GM18951 (cell line): ENCODE measurements at regions not wholly inside any gene's neighbourhood (a gene's known extent, or its start where the extent isn't known, plus 50 kb on each side); places are given as distances from the start of the nearest gene placed in this dataset.

Experiments
- POLR2A ChIP-seq: IDR thresholded peaks from 4 replicates; pipeline ENCODE4 v1.6.1; 2011; ENCODE audit warnings: mild to moderate bottlenecking; ENCODE audit not compliant: insufficient read length, insufficient read depth; ENCODE audit errors: extremely low read depth
- in situ Hi-C: fragments of 300-500 bp; cut with MboI; formaldehyde crosslinking; loops from one replicate; pipeline ENCODE4 v1.12.0; 2022; ENCODE audit warnings: low sequenced_read_pairs, mixed read lengths, inconsistent platforms; ENCODE audit not compliant: unreplicated experiment

DNA sequence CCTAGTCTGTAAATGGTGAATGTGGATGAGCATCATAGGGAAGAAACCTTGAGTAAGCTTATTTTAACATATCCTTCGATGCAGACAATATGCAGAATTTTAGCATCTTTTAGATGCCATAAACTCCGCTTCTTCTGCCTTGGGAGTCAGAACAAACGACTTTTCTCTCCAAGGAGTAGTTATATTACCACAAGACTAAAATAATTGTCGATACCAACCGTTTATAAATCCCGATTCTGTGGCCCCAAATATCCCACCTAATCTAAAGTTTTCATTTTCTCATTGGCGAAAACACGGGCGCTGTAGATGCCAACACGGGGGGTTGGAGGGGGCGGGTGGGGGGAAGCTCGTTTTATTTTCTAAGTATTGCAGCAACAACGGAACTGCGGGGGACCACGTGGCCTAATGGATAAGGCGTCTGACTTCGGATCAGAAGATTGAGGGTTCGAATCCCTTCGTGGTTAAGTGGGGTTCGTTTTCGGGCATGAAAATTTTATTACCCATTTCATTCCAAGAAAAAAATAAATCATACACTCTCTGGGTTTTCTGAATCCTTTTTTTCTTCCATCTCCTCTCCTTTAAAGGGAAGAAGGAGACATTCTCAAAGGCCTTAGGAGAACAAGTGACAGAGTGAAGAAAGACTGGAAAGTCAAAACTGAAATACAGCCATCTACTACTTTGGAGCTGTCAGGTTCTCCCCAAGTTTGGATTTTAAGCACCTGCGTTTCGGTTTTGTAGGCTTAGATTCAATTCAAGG, 65.5 kb upstream of the BTN3A2 start:
- in situ Hi-C loops = no loop called here
- no peak for TF ChIP-seq POLR2A

GRCh38 chr6:26300043-26300331, 65.0 kb upstream of the BTN3A2 start:
- no peak for TF ChIP-seq POLR2A
- in situ Hi-C loops = no loop called here

DNA sequence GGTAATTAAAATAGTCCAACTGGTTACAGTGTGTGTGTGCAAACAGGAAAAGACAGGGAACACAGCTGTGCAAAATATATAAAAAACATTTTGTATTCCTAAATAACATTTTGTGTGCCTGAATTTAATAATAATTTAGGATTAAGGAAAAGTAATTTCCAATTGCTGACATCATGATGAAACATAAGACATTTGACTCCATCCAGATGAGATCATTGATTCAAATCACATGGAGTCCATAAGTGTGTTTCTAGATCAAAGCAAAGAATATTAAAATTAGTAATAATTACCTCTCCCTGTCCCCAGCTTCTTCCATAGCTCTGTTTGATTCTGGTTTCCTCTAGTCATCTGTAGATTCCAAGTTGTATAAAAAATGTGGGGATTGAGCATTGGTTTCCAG, 64.6 kb upstream of the BTN3A2 start:
- no peak for TF ChIP-seq POLR2A
- in situ Hi-C loops = no loop called here

DNA sequence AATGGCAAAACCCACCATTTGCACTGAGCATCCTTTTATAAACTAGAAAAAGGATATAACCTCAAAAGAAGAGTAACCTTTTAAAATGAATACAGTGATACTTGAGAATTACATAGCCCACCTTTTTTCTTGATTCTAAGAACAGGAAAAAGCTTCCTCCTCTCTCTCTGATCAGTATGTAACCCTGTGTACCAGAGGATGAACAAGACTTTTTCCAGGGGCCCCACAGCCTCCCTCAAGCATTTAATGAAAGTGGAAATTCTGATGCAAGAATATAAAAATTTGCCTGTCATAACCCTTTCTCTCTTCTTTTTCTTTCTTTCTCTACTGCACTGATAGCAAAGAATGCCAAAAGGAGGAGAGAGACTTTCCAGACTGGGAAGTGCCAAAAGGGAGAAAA, 64.2 kb upstream of the BTN3A2 start:
- no peak for TF ChIP-seq POLR2A
- in situ Hi-C loops = no loop called here

GRCh38 chr6:26301638-26302037, 63.4 kb upstream of the BTN3A2 start:
- in situ Hi-C loops = no loop called here
- TF ChIP-seq POLR2A = no peak

DNA sequence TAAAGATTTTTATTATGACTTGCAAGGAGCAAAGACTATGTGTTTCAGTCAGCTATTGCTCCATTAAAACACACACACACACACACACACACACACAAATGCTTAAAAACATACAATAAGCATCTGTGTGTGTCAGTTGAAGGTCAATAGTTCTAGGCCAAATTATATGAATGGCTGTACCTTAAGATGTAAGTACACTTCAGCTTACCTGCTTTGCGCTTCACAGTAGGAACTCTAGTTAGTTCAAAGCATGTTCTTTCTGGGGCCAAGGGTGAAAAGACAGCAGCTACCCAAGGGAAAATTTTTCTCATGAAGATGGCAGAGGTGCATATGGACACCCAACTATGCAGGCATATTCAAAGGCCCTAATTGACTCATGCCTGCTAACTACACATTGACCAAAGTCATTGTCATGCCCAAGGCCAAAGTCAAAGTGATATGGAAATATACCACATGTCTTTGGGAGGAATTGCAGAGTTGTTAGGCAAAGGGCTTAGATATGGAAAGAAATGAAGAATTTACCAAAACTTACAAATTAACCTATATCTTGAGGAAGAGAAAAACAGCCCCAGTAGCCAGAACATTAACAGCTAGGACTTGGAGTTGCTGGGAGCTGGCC, 61.9 kb upstream of the BTN3A2 start:
- no peak for TF ChIP-seq POLR2A
- in situ Hi-C loops = no loop called here

- in situ Hi-C loops = no loop called here
Measured at GRCh38 chr6:26304213-26304796, 60.7 kb upstream of the BTN3A2 start.

GRCh38 chr6:26304797-26305640, 60.0 kb upstream of the BTN3A2 start:
- in situ Hi-C loops = no loop called here

More at GRCh38 chr6:26304213-26304796, 60.7 kb upstream of the BTN3A2 start:
- no peak for TF ChIP-seq POLR2A

DNA sequence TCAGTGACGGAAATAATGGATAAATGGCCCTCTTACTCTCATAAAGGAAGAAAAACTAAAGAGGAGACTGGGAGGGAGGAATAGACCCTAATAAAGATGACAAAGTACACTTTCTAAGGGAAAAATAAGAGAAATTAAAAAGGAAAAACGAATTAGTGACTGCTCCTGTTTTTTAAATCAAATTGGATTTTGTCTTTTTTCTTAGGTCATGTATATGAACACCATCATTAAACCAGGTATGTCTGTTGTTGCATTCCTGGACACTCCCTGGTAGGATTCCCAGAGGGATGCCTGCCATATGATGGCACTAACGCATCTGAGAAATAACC, 59.4 kb upstream of the BTN3A2 start:
- in situ Hi-C loops = no loop called here
- no peak for TF ChIP-seq POLR2A

More at GRCh38 chr6:26304797-26305640, 60.0 kb upstream of the BTN3A2 start:
- peak; percentile 17 for TF ChIP-seq POLR2A

GRCh38 chr6:26306232-26306631, 58.8 kb upstream of the BTN3A2 start:
- in situ Hi-C loops = no loop called here
- TF ChIP-seq POLR2A = no peak

GRCh38 chr6:26307850-26308249, 57.1 kb upstream of the BTN3A2 start:
- in situ Hi-C loops = no loop called here
- TF ChIP-seq POLR2A = no peak

DNA sequence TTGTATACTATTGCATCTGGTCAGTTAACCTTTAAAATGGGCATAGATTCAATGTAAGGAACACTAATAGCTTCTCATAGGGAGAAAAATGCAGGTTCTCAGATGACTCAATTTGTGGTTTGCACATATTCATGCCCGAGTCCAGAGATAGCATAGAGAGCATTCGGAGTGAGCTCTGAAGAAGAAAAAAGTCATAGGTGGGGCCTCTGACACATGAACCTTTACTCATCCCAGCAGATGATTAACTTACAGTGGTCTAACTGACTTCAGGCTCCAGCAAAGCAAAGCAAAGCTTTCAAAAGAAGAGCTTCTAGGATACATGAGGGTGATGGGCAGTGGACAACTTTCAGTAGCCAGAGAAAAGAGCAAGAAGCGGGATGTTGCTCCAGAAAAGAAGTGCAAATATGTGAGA, 55.3 kb upstream of the BTN3A2 start:
- TF ChIP-seq POLR2A = no peak
- in situ Hi-C loops = no loop called here

DNA sequence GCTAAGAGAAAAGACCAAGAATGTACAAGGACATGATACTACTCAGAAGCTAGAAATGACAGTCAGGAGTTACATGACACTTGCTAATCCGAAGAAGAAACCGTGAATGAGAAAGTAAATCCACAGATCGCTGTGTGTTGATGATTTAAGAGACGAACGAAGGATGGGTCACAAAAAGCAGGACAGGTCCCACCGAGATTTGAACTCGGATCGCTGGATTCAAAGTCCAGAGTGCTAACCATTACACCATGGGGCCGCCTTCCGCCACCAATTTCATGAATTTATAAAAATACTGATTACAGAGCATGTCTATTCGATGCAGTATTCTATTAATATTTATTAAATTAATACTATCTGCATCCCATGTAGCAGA, 54.0 kb upstream of the BTN3A2 start:
- no peak for TF ChIP-seq POLR2A

More for the DNA sequence above, 54.0 kb upstream of the BTN3A2 start:
- in situ Hi-C loops = no loop called here
